ENCODE measurements at regions not wholly inside any gene's neighbourhood (a gene's known extent, or its start where the extent isn't known, plus 50 kb on each side); places are given as distances from the start of the nearest gene placed in this dataset.

- no peak for TF ChIP-seq CTCF (optimal IDR thresholded peaks at IDR 0.05 in 1 of 3, IDR thresholded peaks at IDR 0.05 in 1 of 3, conservative IDR thresholded peaks at IDR 0.05 in 1 of 3; ENCODE audit: extremely low read depth in 1 of 3, insufficient read depth in 2 of 3, low read length in 3 of 3)
- TF ChIP-seq EZH2 (IDR thresholded peaks at IDR 0.05; ENCODE audit: low read length) = no peak
These were observed 99.4 kb upstream of the C1orf87 start for GRCh38 chr1:60173006-60173405.

All from keratinocyte (primary cell).